Effector CD8-positive, alpha-beta T cell (primary cell): ENCODE measurements at regions not wholly inside any gene's neighbourhood (a gene's known extent, or its start where the extent isn't known, plus 50 kb on each side); places are given as distances from the start of the nearest gene placed in this dataset.

Source experiments
- DNase-seq: peaks from one replicate; lab custom pipeline; 2025; lab: John Stamatoyannopoulos, UW

DNA sequence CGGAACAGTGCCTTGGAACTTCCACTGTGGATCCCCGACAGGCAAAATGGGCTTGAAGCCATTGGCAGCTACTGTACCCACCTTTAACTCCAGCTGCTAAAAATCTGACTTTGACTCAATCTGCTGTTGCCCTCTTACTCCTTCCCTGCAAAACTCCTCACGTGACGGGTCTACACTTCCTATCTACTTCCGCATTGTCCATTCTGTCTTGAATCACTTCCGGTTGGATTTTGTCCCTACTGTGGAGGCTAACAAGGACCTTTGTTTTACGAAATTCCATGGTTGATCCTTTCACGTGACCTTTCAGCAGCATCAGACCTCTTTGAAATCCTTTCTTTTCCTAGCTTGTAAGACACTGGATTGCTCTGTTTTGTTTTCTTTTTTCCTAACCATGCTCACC is 268.4 kb downstream of the PRDM2 start:
- no peak for DNase-seq

DNA sequence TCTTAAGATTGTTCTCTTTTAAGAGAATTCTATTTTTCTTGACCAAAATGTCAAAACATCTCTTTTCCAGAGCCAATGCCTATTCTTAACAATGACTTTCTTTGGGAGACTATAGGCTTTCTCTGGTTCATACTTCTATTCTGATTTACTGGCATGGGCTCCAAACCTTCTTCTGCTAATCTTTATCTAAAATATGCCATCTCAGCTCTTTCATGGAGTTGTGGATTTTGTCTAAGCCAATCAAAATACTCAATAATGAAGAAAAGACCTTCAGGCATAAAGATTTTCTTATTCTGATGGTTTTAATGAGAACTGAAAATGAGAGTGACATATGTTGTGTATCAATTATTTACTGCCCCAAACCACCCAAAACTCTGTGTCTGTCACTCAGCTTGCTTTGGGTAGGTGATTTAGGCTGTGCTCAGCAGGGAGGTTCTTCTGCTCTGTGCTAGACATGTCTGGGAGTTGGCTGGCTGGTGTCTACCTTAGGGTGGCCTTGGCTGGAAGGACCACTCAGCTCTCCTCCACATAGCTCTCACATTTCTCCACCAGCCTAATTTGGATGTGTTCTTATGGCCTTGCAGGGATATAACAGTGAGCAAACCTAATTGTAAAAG is 270.8 kb downstream of the PRDM2 start:
- DNase-seq: no peak

DNA sequence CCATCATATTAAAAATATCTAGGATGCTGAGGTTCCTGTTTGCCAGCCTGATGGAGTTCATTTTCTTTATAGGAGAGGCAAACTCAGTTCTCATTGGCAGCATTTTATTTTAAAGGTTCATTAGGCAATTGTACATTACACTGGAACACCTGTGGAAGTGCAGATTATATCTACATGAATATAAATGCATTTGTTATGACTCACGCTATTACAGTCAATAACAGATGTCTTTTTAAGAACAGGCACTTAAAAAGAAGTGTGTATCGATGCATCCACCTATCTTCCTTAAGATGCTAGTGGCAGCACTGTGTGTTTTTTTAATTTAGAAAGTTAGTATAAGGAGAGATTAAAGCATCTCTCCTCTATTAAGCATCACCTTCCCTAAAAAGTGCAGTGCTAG is 276.5 kb downstream of the PRDM2 start:
- DNase-seq: no peak

DNA sequence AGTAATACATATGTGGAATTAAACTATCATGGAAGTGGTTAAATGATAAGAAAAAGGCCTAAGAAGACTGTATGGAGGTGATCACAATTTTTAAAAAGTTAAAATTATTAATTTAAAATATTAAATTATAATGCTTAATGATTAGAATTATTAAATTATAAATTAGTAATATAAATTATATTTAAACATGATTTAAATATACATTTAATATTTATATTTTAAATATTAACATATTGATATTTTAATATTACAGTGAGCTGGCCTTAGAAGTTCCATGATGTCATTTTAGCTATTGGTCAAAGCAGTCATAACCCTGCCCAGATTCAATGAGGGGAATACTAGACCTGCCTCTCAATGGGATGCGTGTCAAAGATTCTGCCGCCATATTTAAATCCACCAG is 281.2 kb downstream of the PRDM2 start:
- DNase-seq: no peak

DNA sequence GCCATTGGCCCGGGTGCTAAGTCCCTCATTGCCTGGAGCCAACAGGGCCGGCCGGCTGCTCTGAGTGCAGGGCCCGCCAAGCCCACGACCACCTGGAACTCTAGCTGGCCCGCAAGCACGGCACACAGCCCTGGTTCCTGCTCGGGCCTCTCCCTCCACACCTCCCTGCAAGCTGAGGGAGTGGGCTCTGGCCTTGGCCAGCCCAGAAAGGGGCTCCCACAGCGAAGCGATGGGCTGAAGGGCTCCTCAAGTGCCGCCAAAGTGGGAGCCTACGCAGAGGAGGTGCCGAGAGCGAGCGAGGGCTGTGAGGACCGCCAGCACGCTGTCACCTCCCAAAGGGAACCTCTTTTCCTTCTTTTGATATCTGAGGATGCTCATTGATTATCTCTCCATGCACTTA is 283.4 kb downstream of the PRDM2 start:
- no peak for DNase-seq

DNA sequence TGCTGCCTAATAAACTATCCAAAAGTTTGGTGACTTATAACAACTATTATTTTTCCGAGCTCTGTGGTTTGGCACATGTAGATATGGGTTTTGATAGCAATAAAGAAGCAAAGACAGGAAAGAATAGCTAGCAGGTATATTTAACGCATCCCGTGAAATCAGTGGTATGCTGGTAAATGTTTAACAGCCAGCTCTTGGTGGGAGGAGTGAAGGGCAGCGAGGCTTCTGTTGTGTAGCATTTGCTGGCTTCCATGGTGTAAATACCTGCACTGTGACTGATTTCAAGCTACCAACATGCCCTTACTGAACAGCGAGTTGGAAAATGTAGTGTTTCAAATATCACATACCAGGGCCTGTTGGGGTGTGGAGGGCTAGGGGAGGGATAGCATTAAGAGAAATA is 291.0 kb downstream of the PRDM2 start:
- DNase-seq: no peak

DNA sequence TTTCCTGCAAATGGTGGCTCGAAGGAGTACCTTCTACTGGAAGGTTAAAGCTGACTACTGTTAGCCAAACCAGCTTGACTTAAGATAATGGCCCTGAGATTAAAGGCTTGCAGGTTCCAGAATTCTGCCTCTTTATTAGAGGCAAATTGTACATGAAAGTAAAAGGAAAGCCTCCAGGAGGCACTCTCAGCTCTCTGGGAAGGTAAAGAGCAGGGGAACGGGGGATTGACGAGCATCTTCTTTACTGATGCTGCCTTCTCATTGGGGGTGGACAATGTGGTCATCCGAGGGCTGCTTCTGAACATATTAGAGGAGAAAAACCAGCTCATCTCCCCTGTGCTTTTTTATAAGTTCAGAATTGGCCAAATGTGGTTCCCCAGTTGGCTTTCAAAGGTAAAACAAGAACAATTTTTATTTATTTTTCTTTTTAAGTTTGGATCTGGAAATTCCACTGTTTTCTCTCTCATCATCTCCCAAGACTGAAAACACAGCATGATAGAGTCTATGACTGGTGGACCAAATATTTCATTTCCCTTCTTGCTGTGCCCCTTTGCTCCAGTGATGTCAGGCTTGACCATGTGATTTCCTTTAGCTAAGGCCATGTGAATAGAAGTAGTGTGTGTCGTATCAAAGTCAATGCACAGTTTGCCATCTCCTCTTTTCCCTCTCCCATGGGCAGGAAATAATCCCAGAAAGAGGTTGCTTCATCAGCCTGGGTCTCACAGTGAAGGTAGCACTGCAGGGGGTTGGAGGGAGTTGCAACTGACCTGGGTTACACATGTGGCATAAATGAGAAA is 292.7 kb downstream of the PRDM2 start:
- no peak for DNase-seq

DNA sequence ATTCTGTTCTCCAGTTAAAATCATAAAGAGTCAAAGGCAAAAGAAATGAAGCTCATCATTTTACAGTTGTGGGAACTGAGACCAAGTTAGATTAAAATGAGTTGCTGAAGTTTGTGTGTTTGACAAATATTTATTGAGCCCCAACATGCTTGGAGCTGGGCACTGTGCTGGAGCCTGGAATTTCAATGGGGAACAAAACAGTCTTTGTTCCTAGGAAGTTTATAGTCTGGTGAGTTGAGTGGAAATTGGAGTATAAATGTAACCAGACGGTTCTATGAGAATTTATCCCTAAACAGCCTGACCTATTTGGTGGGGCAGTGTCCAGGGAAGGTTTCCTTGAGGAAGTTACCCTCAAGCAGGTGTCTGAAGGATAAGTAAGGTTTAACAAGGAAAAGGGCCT is 294.4 kb downstream of the PRDM2 start:
- DNase-seq: no peak

DNA sequence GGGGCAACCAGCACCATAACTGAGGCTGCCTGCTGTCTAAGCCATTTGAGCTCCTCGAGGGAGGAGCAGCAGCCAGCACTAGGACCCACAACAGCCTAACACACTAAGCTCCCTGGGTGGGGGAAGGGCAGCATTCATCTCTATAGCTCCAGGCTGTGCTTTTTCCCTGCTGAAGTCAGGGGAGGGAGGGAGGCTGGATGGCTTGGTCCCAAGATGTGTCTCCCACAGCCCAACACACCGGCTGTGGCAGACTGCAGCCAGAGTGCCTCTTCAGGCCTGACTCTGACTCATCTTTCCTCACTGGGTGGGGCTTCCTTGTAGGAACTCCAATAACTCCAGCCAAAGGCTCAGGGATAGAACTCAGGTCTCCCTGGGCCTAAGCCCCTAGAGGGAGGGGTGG is 296.3 kb downstream of the PRDM2 start:
- no peak for DNase-seq

DNA sequence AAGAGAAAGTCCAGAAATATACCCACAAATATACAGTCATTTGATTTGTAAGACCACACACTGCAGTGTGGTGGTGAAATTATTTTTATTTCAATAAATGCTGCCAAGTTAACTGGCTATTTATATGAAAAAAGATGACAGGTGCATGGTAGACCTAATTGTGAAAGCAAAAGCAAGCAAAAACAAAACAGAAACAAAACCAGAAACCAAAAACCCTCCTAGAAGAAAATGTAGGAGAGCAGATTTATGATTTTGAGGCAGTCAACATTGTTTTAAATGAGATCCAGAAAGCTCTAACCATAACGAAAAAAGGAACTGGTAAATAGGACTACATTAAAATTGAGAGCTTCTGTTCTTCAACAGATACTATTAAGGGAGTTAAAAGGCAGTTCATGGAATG is 303.6 kb downstream of the PRDM2 start:
- DNase-seq: no peak

DNA sequence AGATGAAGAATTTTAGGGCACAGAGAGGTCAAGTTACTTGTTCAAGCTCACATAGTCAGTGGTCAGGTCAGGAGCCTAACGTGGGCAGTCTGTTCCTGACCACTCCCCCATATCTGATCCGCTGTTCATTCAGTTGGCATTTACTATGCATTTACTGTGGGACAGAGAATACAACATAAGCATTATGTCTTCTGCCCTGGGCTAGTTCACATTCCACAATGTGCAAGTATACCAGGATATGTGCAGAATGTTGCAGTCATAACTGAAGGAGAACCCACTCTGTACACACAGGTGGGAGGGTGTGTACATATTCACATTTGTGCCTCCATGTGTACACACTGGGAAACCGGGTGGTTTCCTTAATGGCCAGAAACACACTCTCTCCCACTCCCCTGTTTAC is 309.6 kb downstream of the PRDM2 start:
- no peak for DNase-seq

DNA sequence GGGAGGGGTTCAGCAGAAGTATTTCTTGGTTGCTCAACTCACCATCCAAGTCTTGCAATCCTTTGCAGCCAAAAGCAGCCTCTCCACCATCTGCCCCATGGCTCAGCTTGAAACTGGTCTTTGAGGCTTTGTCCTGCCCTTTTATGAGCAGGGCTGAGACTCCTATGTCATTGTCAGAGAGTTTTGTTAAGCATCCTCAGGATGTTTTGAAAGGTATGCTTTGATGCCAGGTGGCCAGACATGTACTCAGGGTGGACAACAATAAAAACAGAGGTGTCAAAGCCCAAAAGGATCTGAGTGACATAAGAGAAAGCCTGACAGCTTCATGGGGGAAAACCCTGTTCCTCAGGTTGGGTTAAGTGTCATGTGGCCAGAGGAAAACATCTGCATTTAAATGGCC is 310.5 kb downstream of the PRDM2 start:
- DNase-seq: no peak

DNA sequence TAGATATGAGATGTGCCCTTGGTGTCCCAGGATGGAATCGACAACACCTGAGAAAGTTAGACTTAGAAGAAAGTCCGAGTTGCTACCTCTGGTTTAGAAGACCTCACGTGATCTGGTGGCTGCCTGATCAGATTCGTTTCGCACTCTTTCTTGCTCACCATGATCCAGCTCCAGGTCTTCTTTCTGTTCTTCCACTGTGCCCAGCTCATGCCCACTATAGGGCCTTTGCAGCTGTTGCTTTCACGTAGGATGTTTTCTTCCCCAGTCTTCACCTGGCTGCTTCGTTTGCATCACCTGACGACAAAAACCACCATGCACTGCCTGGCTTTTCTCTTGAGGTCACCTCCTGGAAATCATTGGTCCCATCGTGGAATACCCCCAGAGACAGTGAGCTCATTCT is 311.1 kb downstream of the PRDM2 start:
- DNase-seq: no peak

DNA sequence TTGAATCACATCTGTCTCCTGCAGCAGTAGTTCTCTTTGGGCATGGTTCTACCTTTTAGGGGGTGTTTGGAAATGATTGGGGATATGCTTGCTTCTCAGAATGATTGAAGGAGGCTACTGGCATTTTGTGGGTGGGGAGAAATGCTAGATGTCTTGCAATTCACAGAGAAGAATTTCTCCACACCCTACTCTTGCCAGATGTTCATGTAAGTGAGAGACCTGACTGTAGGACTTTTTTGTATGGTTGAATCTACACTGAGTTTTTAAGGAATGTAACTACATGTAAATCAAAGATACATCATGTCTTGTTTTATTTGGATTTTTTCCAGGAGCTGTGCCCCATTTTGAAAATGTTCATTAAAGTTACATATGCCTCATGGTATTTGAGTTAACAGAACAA is 311.9 kb downstream of the PRDM2 start:
- DNase-seq: no peak

DNA sequence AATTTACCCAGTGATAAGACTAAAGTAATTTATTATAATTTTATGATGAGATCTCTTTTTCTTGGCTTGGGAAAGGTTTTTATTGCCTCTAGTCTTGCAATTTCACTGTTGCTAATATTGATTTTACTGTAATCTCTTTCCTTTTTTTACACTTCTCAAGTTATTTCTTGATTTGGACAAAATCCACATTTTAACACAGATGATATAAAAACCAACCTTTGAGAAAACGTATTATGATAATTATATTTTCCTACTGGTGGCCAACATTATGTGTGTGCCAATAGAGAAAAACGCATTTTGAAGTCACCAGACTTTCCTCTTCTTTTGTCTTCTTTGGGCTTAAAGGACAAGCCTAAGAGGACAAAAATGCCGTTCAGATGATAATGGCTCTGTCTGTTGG is 314.9 kb downstream of the PRDM2 start:
- no peak for DNase-seq

DNA sequence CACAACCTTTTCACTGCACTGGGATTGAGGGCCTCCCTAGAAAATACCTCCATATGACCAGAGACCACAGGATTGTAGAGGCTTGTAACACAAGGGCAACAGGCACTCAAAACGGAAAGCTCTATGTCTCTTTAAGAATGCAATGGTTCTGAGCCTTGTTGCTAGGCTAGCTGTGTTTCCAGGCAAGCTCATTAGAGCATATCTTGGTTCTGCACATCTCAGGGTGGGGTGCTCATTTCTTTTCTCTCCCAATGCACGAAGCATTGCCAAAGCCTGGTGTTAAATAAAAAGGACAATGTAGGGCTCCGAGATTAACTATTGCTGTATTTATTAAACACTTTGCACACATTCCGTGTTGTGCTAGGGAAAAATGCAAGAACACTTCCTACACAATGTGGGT is 315.9 kb downstream of the PRDM2 start:
- DNase-seq: no peak

DNA sequence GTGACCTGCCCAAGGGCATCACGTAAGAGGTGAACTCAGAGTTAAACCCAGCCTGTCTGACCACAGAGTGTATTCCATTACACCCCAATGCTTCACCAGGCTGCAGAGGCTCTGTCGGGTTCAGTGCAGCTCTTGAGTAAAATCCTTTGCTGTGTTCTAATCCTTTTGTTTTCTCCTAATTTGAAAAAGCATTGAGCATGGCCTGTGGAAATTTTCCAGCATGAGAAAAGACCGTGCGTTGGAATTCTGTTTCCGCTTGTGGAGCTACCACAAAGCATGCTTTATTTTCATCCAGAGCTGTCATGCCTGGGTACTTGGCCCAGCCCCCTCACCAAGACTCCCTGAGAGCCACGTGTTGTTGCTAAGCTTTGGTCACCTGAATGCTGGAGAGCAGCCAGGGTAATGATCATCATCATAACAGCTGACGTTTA is 317.6 kb downstream of the PRDM2 start:
- no peak for DNase-seq

DNA sequence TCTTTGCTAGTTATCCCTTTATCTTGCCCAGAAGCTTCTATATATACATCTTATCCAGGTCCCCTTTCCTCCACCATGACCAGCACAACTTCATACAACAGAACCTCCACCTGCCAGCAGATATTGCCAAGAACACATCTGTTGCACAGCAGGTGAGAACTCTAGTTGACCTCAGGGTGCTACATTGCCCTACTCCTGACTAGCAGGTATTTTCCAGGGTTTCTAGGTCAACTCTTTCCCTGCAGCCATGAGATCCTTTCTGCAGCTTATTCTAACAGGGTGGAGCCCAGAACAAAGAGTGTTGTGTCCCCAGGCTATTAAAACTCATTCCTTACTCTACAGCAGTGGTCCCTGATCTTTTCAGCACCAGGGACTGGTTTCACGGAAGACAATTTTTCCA is 319.5 kb downstream of the PRDM2 start:
- no peak for DNase-seq

DNA sequence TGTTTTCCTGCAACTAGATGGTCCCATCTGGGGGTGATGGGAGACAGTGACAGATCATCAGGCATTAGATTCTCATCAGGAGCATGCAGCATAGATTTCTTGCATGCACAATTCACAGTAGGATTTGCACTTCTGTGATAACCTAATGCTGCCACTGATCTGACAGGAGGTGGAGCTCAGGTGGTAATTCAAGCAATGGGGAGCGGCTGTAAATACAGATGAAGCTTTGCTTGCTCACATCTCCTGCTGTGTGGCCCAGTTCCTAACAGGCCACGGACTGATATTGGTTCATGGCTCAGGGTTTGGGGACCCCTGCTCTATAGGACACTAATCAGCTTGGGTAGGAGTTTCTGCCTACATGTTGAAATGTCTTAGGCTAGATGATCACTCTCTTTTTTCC is 320.0 kb downstream of the PRDM2 start:
- DNase-seq: no peak

DNA sequence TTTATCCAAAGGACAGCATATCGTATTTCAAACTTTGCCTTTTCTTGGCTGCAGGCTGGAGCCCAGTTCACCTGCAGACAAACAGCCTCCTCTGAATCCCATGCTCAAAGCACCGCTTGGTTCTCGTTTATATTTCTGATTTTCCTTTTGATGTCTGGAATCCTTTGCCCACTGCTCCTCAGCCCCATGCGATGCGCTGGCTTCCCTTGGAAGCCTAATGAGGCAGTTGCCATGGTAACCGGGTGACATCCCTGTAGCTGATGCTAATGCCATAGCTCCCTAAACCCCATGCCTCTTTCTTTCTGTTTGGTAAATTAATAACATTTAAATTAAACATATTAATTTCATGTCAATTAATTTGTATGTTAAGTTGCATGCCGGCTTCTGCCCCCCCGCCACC is 327.1 kb downstream of the PRDM2 start:
- DNase-seq: no peak

DNA sequence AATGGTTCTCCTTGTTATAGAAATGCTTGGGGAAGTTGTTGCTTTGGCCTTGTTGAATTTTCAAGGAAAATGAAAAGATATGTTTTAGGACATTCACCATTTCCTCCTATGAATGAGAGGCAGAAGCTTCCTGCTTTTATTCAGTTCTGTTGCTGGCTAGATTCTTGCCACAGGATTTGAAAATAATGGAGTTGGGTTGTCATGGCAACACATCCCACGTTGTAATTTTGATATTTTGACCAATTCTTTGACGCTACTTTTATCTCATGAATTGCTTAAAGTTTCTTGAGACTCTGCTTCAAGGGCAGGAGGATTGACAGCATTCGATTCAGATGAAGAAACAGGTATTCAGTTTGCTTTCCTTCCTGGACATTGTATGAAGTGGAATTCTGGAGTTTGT is 331.5 kb downstream of the PRDM2 start:
- DNase-seq: no peak

DNA sequence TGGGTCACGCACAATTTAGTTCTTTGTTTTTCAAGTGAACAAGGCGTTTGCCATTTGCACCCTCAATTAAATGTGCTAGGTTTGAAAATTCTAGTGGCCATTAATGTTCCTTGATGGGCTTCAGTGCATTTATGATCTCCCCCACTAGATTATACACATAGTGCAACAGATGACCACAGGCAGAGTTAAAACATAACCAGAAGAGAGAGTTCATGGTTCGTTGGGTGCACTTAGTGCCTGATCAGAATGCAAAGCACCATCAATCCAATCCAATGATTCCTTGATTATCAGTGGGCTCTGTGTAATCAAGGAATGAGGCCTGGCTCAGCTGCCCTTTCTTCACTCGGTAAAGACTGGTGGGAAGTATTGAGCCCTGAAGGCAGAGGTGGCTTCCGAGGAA is 334.5 kb downstream of the PRDM2 start:
- DNase-seq: no peak

DNA sequence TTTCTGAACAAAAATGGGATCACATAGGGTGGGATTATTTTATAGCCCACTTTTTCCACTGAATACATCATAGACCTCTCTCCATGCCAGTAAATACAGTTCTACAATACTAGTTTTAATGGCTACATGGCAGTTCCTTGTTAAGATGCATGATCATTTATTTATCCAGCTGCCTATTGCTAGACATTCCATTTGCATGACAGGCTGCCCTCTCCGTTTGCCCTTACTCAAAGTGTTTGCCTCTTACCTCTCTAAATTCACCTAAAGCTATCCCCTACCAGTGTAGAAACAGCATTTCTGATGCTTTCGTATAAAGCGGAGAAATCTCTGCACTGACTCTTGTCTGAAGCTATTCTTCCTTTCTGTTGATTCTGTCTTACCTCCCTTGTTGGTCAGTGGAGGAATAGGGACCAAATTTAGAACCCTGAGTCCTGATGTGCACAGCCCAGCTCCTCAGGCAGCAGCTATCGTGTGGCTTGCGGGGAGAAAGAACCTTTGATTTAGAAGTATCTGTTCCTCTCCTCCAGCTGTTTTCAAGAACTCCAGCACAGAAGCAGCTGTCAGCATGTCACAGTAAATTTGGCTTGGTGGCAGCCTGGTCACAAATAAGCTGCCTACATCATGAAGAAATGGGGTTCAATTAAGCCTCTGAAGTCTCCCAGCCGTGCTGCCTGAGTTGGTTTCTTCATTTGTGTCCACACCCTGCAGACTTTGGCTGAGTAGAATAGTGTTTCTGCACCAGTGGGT is 337.3 kb downstream of the PRDM2 start:
- no peak for DNase-seq
